ENCODE measurements at regions not wholly inside any gene's neighbourhood (a gene's known extent, or its start where the extent isn't known, plus 50 kb on each side); places are given as distances from the start of the nearest gene placed in this dataset.

DNA sequence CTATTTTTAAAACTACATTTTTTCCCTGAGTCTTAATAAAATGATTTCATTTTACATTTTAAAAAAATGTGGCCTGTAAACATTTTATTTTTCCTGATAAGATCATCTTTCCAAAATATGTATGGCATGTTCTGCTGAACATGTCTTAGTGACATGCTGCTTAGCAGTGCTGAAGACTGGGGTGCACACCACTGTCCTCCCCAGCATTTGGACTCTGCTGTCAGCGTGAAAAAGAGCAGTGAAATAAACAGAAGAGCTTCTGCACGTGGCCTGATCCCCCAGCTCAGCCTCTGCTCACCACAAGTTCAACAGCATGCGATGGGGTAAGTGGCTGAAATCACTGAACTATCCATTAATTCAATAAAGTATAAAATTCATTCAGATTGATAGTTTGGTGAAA, 81.6 kb upstream of the ZNF521 start:
- H3K9me3 ChIP-seq (ENCODE audit: control insufficient read depth, low read depth, low read length), result no peaks in the 10 kb centered on the region
- no peak overlapping the region for H3K4me3 ChIP-seq (ENCODE audit: control insufficient read depth in 2 of 3, extremely low read depth in 1 of 3, insufficient read depth in 2 of 3, low read depth in 1 of 3, low read length in 3 of 3)
- no peak overlapping the region for H2AFZ ChIP-seq (ENCODE audit: control insufficient read depth, low read length)
- FAIRE-seq, result no peak
- no peaks in the 10 kb centered on the region for H3K36me3 ChIP-seq (ENCODE audit: control insufficient read depth in 2 of 2, extremely low read depth in 1 of 2, insufficient read depth in 2 of 2, low read length in 2 of 2)
- no peaks in the 10 kb centered on the region for H3K4me1 ChIP-seq (ENCODE audit: control insufficient read depth, extremely low read depth, insufficient read depth, low read length)
- no peaks in the 10 kb centered on the region for H4K20me1 ChIP-seq (ENCODE audit: control insufficient read depth, extremely low read depth, insufficient read depth, low read length)
- no peaks in the 10 kb centered on the region for H3K27me3 ChIP-seq (ENCODE audit: control insufficient read depth, extremely low read depth, insufficient read depth, low read length)
- no peak overlapping the region for H3K27ac ChIP-seq (ENCODE audit: control insufficient read depth, insufficient read depth, low read length)
- H3K9me1 ChIP-seq (ENCODE audit: control insufficient read depth, extremely low read depth, insufficient read depth, low read length), result no peaks in the 10 kb centered on the region
- DNase-seq (ENCODE audit: low read depth, low spot score), result no peak
- H3K4me2 ChIP-seq (ENCODE audit: control insufficient read depth, extremely low read depth, insufficient read depth, low read depth, low read length), result no peak overlapping the region
- dilution Hi-C loops (cut with MboI; ENCODE audit: extremely low pct_ligation_motif_present, low sequenced_read_pairs), result no loop called here
- H3K9ac ChIP-seq (ENCODE audit: control insufficient read depth, extremely low read depth, insufficient read depth, low read length), result no peak overlapping the region
- TF ChIP-seq, protein P1, sequence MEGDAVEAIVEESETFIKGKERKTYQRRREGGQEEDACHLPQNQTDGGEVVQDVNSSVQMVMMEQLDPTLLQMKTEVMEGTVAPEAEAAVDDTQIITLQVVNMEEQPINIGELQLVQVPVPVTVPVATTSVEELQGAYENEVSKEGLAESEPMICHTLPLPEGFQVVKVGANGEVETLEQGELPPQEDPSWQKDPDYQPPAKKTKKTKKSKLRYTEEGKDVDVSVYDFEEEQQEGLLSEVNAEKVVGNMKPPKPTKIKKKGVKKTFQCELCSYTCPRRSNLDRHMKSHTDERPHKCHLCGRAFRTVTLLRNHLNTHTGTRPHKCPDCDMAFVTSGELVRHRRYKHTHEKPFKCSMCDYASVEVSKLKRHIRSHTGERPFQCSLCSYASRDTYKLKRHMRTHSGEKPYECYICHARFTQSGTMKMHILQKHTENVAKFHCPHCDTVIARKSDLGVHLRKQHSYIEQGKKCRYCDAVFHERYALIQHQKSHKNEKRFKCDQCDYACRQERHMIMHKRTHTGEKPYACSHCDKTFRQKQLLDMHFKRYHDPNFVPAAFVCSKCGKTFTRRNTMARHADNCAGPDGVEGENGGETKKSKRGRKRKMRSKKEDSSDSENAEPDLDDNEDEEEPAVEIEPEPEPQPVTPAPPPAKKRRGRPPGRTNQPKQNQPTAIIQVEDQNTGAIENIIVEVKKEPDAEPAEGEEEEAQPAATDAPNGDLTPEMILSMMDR (optimal IDR thresholded peaks at IDR 0.05 in 1 of 3, IDR thresholded peaks at IDR 0.05 in 1 of 3, conservative IDR thresholded peaks at IDR 0.05 in 1 of 3; ENCODE audit: extremely low read depth in 1 of 3, insufficient read depth in 2 of 3, low read length in 3 of 3), result no peak
- TF ChIP-seq EZH2 (IDR thresholded peaks at IDR 0.05; ENCODE audit: low read length), result no peak
- H3K79me2 ChIP-seq (ENCODE audit: control insufficient read depth, insufficient read depth, low read length), result no peaks in the 10 kb centered on the region

DNA sequence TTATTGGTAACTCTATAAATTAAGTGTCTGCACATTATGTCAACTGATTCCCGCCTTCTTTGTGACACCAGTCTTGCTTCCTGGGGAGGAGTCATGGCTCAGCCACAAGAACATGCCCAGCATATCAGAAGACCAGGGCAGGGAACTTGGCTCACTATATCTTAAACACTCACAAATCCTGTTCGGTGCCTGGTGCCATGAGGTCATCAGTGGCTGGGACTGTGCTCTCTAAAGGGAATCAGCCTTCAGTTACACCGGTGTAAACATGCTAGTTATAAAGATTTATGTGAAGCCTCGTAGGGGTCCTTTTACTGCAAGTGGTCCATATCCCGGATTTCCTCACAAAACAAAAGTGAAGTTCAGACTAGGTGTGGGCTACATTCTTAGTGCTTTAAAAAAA, 73.1 kb upstream of the ZNF521 start:
- FAIRE-seq, result no peak
- Histone ChIP-seq H3K9me1 (ENCODE audit: control insufficient read depth, extremely low read depth, insufficient read depth, low read length) (no peaks in the 10 kb centered on the region), H3K36me3 (ENCODE audit: control insufficient read depth in 2 of 2, extremely low read depth in 1 of 2, insufficient read depth in 2 of 2, low read length in 2 of 2) (no peaks in the 10 kb centered on the region), H3K9ac (ENCODE audit: control insufficient read depth, extremely low read depth, insufficient read depth, low read length) (no peak overlapping the region), H3K9me3 (ENCODE audit: control insufficient read depth, low read depth, low read length) (no peaks in the 10 kb centered on the region), H3K4me2 (ENCODE audit: control insufficient read depth, extremely low read depth, insufficient read depth, low read depth, low read length) (no peak overlapping the region), H3K4me1 (ENCODE audit: control insufficient read depth, extremely low read depth, insufficient read depth, low read length) (no peaks in the 10 kb centered on the region), H3K27ac (ENCODE audit: control insufficient read depth, insufficient read depth, low read length) (no peak overlapping the region), H2AFZ (ENCODE audit: control insufficient read depth, low read length) (no peak overlapping the region), H3K79me2 (ENCODE audit: control insufficient read depth, insufficient read depth, low read length) (no peaks in the 10 kb centered on the region), H3K27me3 (ENCODE audit: control insufficient read depth, extremely low read depth, insufficient read depth, low read length) (no peaks in the 10 kb centered on the region), H4K20me1 (ENCODE audit: control insufficient read depth, extremely low read depth, insufficient read depth, low read length) (no peaks in the 10 kb centered on the region), H3K4me3 (ENCODE audit: control insufficient read depth in 2 of 3, extremely low read depth in 1 of 3, insufficient read depth in 2 of 3, low read depth in 1 of 3, low read length in 3 of 3) (no peak overlapping the region)
- no peak for DNase-seq (ENCODE audit: low read depth, low spot score)
- dilution Hi-C loops (cut with MboI; ENCODE audit: extremely low pct_ligation_motif_present, low sequenced_read_pairs), result no loop called here
- TF ChIP-seq, protein P1 (optimal IDR thresholded peaks at IDR 0.05 in 1 of 3, IDR thresholded peaks at IDR 0.05 in 1 of 3, conservative IDR thresholded peaks at IDR 0.05 in 1 of 3; ENCODE audit: extremely low read depth in 1 of 3, insufficient read depth in 2 of 3, low read length in 3 of 3), result no peak
- TF ChIP-seq EZH2 (IDR thresholded peaks at IDR 0.05; ENCODE audit: low read length), result no peak

All from keratinocyte (primary cell).